ENCODE measurements at regions not wholly inside any gene's neighbourhood (a gene's known extent, or its start where the extent isn't known, plus 50 kb on each side); places are given as distances from the start of the nearest gene placed in this dataset.

GRCh38 chr6:74753883-74754600, 451.8 kb downstream of the COL12A1 start:
- TF ChIP-seq CTCF (IDR thresholded peaks at IDR 0.05; ENCODE audit: insufficient read depth, low read depth, low read length): no peak
- DNase-seq (ENCODE audit: low read depth): no peak
- H3K4me3 ChIP-seq (ENCODE audit: low read depth, low read length): no peak overlapping the region

DNA sequence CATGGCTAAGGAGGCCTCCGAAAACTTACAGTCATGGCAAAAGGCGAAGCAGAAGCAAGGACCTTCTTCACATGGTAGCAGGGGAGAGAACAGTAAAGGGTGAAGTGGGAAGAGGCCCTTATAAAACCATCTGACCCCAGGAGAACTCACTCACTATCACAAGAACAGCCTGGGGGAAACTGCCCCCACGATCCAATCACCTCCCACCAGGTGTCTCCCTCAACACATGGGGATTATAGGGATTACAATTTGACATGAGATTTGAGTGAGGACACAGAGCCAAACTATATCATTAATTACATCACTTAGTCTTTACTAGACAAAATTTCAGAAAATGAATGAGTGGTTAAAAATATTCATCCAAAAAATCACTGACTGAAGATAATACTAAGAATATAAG, 453.6 kb downstream of the COL12A1 start:
- H3K4me3 ChIP-seq (ENCODE audit: low read depth, low read length): no peak overlapping the region
- TF ChIP-seq CTCF (IDR thresholded peaks at IDR 0.05; ENCODE audit: insufficient read depth, low read depth, low read length): no peak
- DNase-seq (ENCODE audit: low read depth): no peak

- no peak overlapping the region for H3K4me3 ChIP-seq (ENCODE audit: low read depth, low read length)
- no peak for TF ChIP-seq CTCF (IDR thresholded peaks at IDR 0.05; ENCODE audit: insufficient read depth, low read depth, low read length)
- no peak for DNase-seq (ENCODE audit: low read depth)
Observed at GRCh38 chr6:74750826-74751225, 455.0 kb downstream of the COL12A1 start.

DNA sequence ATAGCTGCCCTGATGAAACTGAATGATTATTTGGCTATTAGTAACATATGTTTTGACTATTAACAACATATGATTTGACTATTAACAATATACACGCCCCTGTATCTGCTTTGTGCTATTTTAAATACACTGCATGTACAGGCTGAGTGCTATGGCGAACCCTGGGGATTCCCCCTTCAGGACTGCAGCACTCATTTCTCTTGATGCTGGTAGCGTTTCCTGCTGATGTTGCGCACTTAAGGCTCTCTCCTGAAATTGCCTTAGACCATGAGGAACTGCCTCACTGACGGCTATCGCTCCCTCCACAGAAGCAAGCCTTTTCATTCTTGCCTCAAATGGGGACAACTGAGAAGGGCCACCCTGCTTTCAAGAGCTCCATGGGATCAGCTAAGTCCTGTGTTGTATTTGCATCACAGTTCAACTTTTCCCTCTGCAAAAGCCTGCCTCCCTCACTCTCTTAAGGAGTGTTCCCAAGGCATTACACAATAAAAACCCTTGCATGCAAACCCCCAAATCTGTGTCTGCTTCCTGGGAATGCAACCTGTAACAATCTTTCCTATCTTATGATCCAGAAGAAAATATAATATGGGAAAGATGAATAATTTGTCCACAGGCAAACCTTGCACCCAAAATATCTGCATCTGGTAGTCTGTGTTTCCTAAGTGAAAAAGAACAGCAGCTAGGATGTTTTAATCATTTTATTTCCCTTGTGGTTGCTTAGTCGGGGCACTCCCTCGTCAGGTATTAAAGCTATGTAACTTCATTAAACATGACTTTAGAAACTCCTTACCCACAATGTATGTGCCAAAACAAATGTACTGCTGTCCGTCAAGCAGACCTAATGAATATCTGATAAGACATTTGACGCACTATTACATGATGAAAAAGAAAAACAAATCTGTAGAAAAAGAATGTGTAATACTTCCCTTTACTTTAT, 456.4 kb downstream of the COL12A1 start:
- TF ChIP-seq CTCF (IDR thresholded peaks at IDR 0.05; ENCODE audit: insufficient read depth, low read depth, low read length): no peak
- H3K4me3 ChIP-seq (ENCODE audit: low read depth, low read length): no peak overlapping the region
- peak; percentile 40 for DNase-seq (ENCODE audit: low read depth)

DNA sequence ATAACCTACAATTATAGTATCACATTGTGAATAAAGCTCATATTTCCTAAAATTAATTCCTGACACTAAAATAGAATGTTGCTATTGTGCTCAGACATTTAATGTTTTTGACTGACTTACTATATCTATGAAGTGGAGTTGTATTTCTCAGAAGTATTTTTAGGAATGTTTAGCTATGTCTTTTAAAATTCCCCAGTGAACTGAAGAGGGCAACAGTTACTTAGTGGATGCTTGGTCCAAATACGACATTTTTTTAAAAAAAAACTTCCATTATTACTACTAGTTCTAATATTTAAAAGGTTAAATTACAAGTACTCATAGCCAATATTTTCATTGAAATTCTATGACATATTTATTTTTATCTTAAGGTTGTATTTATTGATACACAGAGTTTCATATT, 460.2 kb downstream of the COL12A1 start:
- DNase-seq (ENCODE audit: low read depth): no peak
- no peak for TF ChIP-seq CTCF (IDR thresholded peaks at IDR 0.05; ENCODE audit: insufficient read depth, low read depth, low read length)
- no peak overlapping the region for H3K4me3 ChIP-seq (ENCODE audit: low read depth, low read length)

DNA sequence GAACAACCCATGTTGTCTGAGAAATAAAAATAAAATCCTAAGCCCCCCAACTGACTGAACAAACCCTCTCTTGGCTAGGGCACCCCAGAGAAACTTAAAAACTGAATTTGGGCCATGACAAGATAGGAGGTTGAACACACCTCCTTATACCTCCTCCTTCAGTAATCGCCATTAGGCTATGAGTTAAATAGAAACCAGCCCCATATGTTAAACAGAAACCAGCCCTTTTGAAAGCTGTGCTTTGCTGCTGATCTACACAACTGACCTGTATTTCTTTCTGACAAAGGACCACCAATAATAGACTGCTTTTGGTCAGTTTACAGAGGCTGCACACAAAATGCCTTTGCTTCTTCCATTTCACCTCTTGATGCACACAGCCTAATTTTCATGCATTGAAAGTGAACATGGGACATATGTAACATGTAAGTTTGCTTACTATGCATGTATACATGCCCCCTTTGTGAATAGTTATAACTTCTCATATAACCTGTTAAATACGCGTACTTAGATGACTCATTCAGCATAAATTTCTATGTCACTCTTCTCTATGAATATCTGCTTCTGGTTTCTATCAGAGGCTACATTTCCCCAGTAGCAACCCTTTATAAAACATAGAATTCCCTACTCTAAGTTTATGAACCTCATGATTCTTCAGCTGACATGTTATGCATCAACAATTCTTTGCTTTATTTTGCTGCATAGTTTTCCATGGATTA, 462.9 kb downstream of the COL12A1 start:
- DNase-seq (ENCODE audit: low read depth): no peak
- TF ChIP-seq CTCF (IDR thresholded peaks at IDR 0.05; ENCODE audit: insufficient read depth, low read depth, low read length): no peak
- H3K4me3 ChIP-seq (ENCODE audit: low read depth, low read length): no peak overlapping the region

Measured in fibroblast of villous mesenchyme (primary cell).